Iris pigment epithelial cell (primary cell): ENCODE measurements at regions not wholly inside any gene's neighbourhood (a gene's known extent, or its start where the extent isn't known, plus 50 kb on each side); places are given as distances from the start of the nearest gene placed in this dataset.
A peak's percentile ranks its signal among the peaks of the same experiment; 100 is the strongest.

ENCODE experiments used
- DNase-seq: peaks from one replicate; pipeline ENCODE4 v3.0.0-alpha.2; 2011; ENCODE audit warnings: low read depth

- no peak for DNase-seq
Measured at GRCh38 chr2:237244178-237244577, 158.5 kb downstream of the COPS8 start.

GRCh38 chr2:237244976-237245646, 159.4 kb downstream of the COPS8 start:
- peak; percentile 86 for DNase-seq

- no peak for DNase-seq
Measured at GRCh38 chr2:237250599-237250998, 163.4 kb downstream of the COL6A3 start.

- no peak for DNase-seq
Measured at GRCh38 chr2:237251986-237252385, 162.0 kb downstream of the COL6A3 start.

- DNase-seq = no peak
Measured at GRCh38 chr2:237253046-237253702, 160.8 kb downstream of the COL6A3 start.

GRCh38 chr2:237254369-237254861, 159.5 kb downstream of the COL6A3 start:
- DNase-seq = peak; percentile 49

GRCh38 chr2:237254911-237255578, 158.9 kb downstream of the COL6A3 start:
- peak; percentile 79 for DNase-seq

GRCh38 chr2:237256887-237257286, 157.1 kb downstream of the COL6A3 start:
- no peak for DNase-seq

GRCh38 chr2:237257471-237257951, 156.5 kb downstream of the COL6A3 start:
- DNase-seq = no peak

- no peak for DNase-seq
Measured at GRCh38 chr2:237258116-237258515, 155.8 kb downstream of the COL6A3 start.

- no peak for DNase-seq
Measured at GRCh38 chr2:237258615-237259014, 155.3 kb downstream of the COL6A3 start.

GRCh38 chr2:237259201-237259600, 154.8 kb downstream of the COL6A3 start:
- DNase-seq = no peak

- no peak for DNase-seq
Measured at GRCh38 chr2:237260039-237260620, 153.8 kb downstream of the COL6A3 start.

GRCh38 chr2:237260686-237261085, 153.3 kb downstream of the COL6A3 start:
- DNase-seq = no peak

GRCh38 chr2:237261327-237261726, 152.6 kb downstream of the COL6A3 start:
- no peak for DNase-seq

GRCh38 chr2:237262838-237263771, 150.9 kb downstream of the COL6A3 start:
- DNase-seq = peak; percentile 81

- DNase-seq = peak; percentile 84
Measured at GRCh38 chr2:237264480-237265219, 149.3 kb downstream of the COL6A3 start.

- DNase-seq = no peak
Measured at GRCh38 chr2:237268004-237268708, 145.8 kb downstream of the COL6A3 start.

- DNase-seq = no peak
Measured at GRCh38 chr2:237269138-237269875, 144.7 kb downstream of the COL6A3 start.
